GM21526 (cell line): ENCODE measurements at regions not wholly inside any gene's neighbourhood (a gene's known extent, or its start where the extent isn't known, plus 50 kb on each side); places are given as distances from the start of the nearest gene placed in this dataset.
"Not testable (repeated sequence)": the region's sequence is repeated elsewhere in the genome, so short reads cannot be mapped to it uniquely, and the experiment has no call there.

Source experiments
- ATAC-seq: cut with Tn5 transposase; IDR thresholded peaks from one replicate; pipeline ENCODE4 v1.9.1; 2021; ENCODE audit warnings: moderate library complexity; ENCODE audit not compliant: unreplicated experiment, low FRiP score

- no peak for ATAC-seq
Measured at GRCh38 chrX:130550351-130550750, 148.6 kb downstream of the RBMX2 start.

GRCh38 chrX:130552444-130553073, 150.8 kb downstream of the RBMX2 start:
- no peak for ATAC-seq

- no peak for ATAC-seq
Measured at GRCh38 chrX:130555341-130555740, 153.6 kb downstream of the RBMX2 start.

GRCh38 chrX:130555757-130556156, 154.0 kb downstream of the RBMX2 start:
- no peak for ATAC-seq

GRCh38 chrX:130556951-130557350, 155.2 kb downstream of the RBMX2 start:
- ATAC-seq = no peak

- ATAC-seq = no peak
Measured at GRCh38 chrX:130560544-130560943, 158.8 kb downstream of the RBMX2 start.

GRCh38 chrX:130561930-130562329, 160.1 kb downstream of the RBMX2 start:
- no peak for ATAC-seq

GRCh38 chrX:130563476-130563875, 161.7 kb downstream of the RBMX2 start:
- ATAC-seq = no peak

- ATAC-seq = no peak
Measured at GRCh38 chrX:130566028-130566683, 164.4 kb downstream of the RBMX2 start.

- not testable (repeated sequence) for ATAC-seq
Measured at GRCh38 chrX:130573030-130573429, 171.2 kb downstream of the RBMX2 start.
